ENCODE measurements at regions not wholly inside any gene's neighbourhood (a gene's known extent, or its start where the extent isn't known, plus 50 kb on each side); places are given as distances from the start of the nearest gene placed in this dataset.

- DNase-seq (ENCODE audit: low spot score) = no peak
- H3K36me3 ChIP-seq (replicated peaks in 1 of 2; ENCODE audit: control insufficient read depth in 2 of 2, insufficient read depth in 2 of 2, low read length in 2 of 2) = no peaks in the 10 kb centered on the region
- H3K9me3 ChIP-seq (replicated peaks in 1 of 2; ENCODE audit: control insufficient read depth in 2 of 2, insufficient read depth in 1 of 2, low read depth in 1 of 2, low read length in 2 of 2) = no peaks in the 10 kb centered on the region
- H2BK5ac ChIP-seq (ENCODE audit: low read length) = no peak overlapping the region
- H2BK12ac ChIP-seq (ENCODE audit: low read length) = no peak overlapping the region
- H3K23ac ChIP-seq (ENCODE audit: low read depth, low read length, poor library complexity) = no peak overlapping the region
- no peak overlapping the region for H3K4ac ChIP-seq (ENCODE audit: low read length)
- peak overlapping the region; percentile 81 for H2AK5ac ChIP-seq (ENCODE audit: low read depth, low read length)
- no peak overlapping the region for H2BK120ac ChIP-seq (ENCODE audit: low read depth, low read length)
- no peaks in the 10 kb centered on the region for H3K79me1 ChIP-seq (ENCODE audit: low read depth, low read length)
- H2AFZ ChIP-seq (ENCODE audit: low read length) = no peak overlapping the region
- no CpG with 5 or more reads among the region's 24 CpGs for WGBS, 2 donors (ENCODE audit: extremely low coverage in 2 of 2, insufficient read length in 2 of 2, insufficient replicate concordance in 1 of 2)
- peak overlapping the region; percentile 18 for H3K18ac ChIP-seq (ENCODE audit: low read length)
- H3K27me3 ChIP-seq (ENCODE audit: control insufficient read depth in 3 of 3, insufficient read depth in 3 of 3, low read depth in 1 of 3, low read length in 3 of 3) = no peaks in the 10 kb centered on the region
- H3K4me2 ChIP-seq (ENCODE audit: insufficient read depth, low read length, poor library complexity, severe bottlenecking) = no peak overlapping the region
- no peak overlapping the region for H3K27ac ChIP-seq (replicated peaks; ENCODE audit: low read length)
- H3K4me3 ChIP-seq (ENCODE audit: low read length in 2 of 2) = no peak overlapping the region
- H2BK15ac ChIP-seq (ENCODE audit: low read length) = no peak overlapping the region
- no peak overlapping the region for H4K91ac ChIP-seq (ENCODE audit: low read depth, low read length, poor library complexity)
- H4K8ac ChIP-seq (ENCODE audit: low read depth, low read length) = no peak overlapping the region
- H3K4me1 ChIP-seq (ENCODE audit: control insufficient read depth in 2 of 2, insufficient read depth in 1 of 2, low read depth in 1 of 2, low read length in 2 of 2) = peaks cover 0 to 2% of the 10 kb centered on the region in 2 donors
- H3K14ac ChIP-seq (ENCODE audit: low read length) = no peak overlapping the region
- no peak overlapping the region for H3K9ac ChIP-seq (ENCODE audit: low read depth, low read length, poor library complexity)
Observed at GRCh38 chr4:189313861-189314513, 626.7 kb upstream of the FRG1 start.

- Histone ChIP-seq H4K8ac (ENCODE audit: low read depth, low read length) (no peak overlapping the region), H3K79me1 (ENCODE audit: low read depth, low read length) (no peaks in the 10 kb centered on the region), H3K9ac (ENCODE audit: low read depth, low read length, poor library complexity) (no peak overlapping the region), H2BK12ac (ENCODE audit: low read length) (no peak overlapping the region), H3K4me1 (ENCODE audit: control insufficient read depth in 2 of 2, insufficient read depth in 1 of 2, low read depth in 1 of 2, low read length in 2 of 2) (no peaks in the 10 kb centered on the region), H2BK120ac (ENCODE audit: low read depth, low read length) (no peak overlapping the region), H2AK5ac (ENCODE audit: low read depth, low read length) (no peak overlapping the region), H3K9me3 (replicated peaks in 1 of 2; ENCODE audit: control insufficient read depth in 2 of 2, insufficient read depth in 1 of 2, low read depth in 1 of 2, low read length in 2 of 2) (no peaks in the 10 kb centered on the region), H3K23ac (ENCODE audit: low read depth, low read length, poor library complexity) (no peak overlapping the region), H3K27me3 (ENCODE audit: control insufficient read depth in 3 of 3, insufficient read depth in 3 of 3, low read depth in 1 of 3, low read length in 3 of 3) (no peaks in the 10 kb centered on the region), H3K4me2 (ENCODE audit: insufficient read depth, low read length, poor library complexity, severe bottlenecking) (no peak overlapping the region), H3K18ac (ENCODE audit: low read length) (no peak overlapping the region), H3K27ac (replicated peaks; ENCODE audit: low read length) (no peak overlapping the region), H3K4me3 (ENCODE audit: low read length in 2 of 2) (no peak overlapping the region), H3K4ac (ENCODE audit: low read length) (no peak overlapping the region), H2AFZ (ENCODE audit: low read length) (no peak overlapping the region), H2BK15ac (ENCODE audit: low read length) (no peak overlapping the region), H3K14ac (ENCODE audit: low read length) (no peak overlapping the region), H2BK5ac (ENCODE audit: low read length) (no peak overlapping the region), H4K91ac (ENCODE audit: low read depth, low read length, poor library complexity) (no peak overlapping the region), H3K36me3 (replicated peaks in 1 of 2; ENCODE audit: control insufficient read depth in 2 of 2, insufficient read depth in 2 of 2, low read length in 2 of 2) (no peaks in the 10 kb centered on the region)
- DNase-seq (ENCODE audit: low spot score) = no peak
- no CpG with 5 or more reads among the region's 6 CpGs for WGBS, 2 donors (ENCODE audit: extremely low coverage in 2 of 2, insufficient read length in 2 of 2, insufficient replicate concordance in 1 of 2)
Observed at GRCh38 chr4:189322426-189322825, 618.2 kb upstream of the FRG1 start.

- no peak overlapping the region for H3K14ac ChIP-seq (ENCODE audit: low read length)
- no peak overlapping the region for H3K4me2 ChIP-seq (ENCODE audit: insufficient read depth, low read length, poor library complexity, severe bottlenecking)
- peaks cover 0 to 2% of the 10 kb centered on the region in 2 donors for H3K9me3 ChIP-seq (replicated peaks in 1 of 2; ENCODE audit: control insufficient read depth in 2 of 2, insufficient read depth in 1 of 2, low read depth in 1 of 2, low read length in 2 of 2)
- no peaks in the 10 kb centered on the region for H3K36me3 ChIP-seq (replicated peaks in 1 of 2; ENCODE audit: control insufficient read depth in 2 of 2, insufficient read depth in 2 of 2, low read length in 2 of 2)
- no peaks in the 10 kb centered on the region for H3K79me1 ChIP-seq (ENCODE audit: low read depth, low read length)
- H4K91ac ChIP-seq (ENCODE audit: low read depth, low read length, poor library complexity) = no peak overlapping the region
- H3K4me1 ChIP-seq (ENCODE audit: control insufficient read depth in 2 of 2, insufficient read depth in 1 of 2, low read depth in 1 of 2, low read length in 2 of 2) = no peaks in the 10 kb centered on the region
- no peak overlapping the region for H3K9ac ChIP-seq (ENCODE audit: low read depth, low read length, poor library complexity)
- no peaks in the 10 kb centered on the region for H3K27me3 ChIP-seq (ENCODE audit: control insufficient read depth in 3 of 3, insufficient read depth in 3 of 3, low read depth in 1 of 3, low read length in 3 of 3)
- H2BK120ac ChIP-seq (ENCODE audit: low read depth, low read length) = no peak overlapping the region
- WGBS, 2 donors (ENCODE audit: extremely low coverage in 2 of 2, insufficient read length in 2 of 2, insufficient replicate concordance in 1 of 2) = no CpG with 5 or more reads among the region's 3 CpGs
- no peak overlapping the region for H3K27ac ChIP-seq (replicated peaks; ENCODE audit: low read length)
- no peak overlapping the region for H3K23ac ChIP-seq (ENCODE audit: low read depth, low read length, poor library complexity)
- H2AFZ ChIP-seq (ENCODE audit: low read length) = no peak overlapping the region
- H2BK15ac ChIP-seq (ENCODE audit: low read length) = no peak overlapping the region
- no peak overlapping the region for H3K4me3 ChIP-seq (ENCODE audit: low read length in 2 of 2)
- H2BK12ac ChIP-seq (ENCODE audit: low read length) = no peak overlapping the region
- H4K8ac ChIP-seq (ENCODE audit: low read depth, low read length) = no peak overlapping the region
- no peak overlapping the region for H2BK5ac ChIP-seq (ENCODE audit: low read length)
- H3K4ac ChIP-seq (ENCODE audit: low read length) = no peak overlapping the region
- H2AK5ac ChIP-seq (ENCODE audit: low read depth, low read length) = no peak overlapping the region
- H3K18ac ChIP-seq (ENCODE audit: low read length) = no peak overlapping the region
- no peak for DNase-seq (ENCODE audit: low spot score)
Observed at GRCh38 chr4:189341881-189342280, 598.8 kb upstream of the FRG1 start.

GRCh38 chr4:189355590-189355989 lies 585.1 kb upstream of the FRG1 start:
- no peak overlapping the region for H3K4ac ChIP-seq (ENCODE audit: low read length)

More at GRCh38 chr4:189355590-189355989, 585.1 kb upstream of the FRG1 start:
- WGBS, 2 donors (ENCODE audit: extremely low coverage in 2 of 2, insufficient read length in 2 of 2, insufficient replicate concordance in 1 of 2) = no CpG with 5 or more reads among the region's 33 CpGs
- Histone ChIP-seq H2AK5ac (ENCODE audit: low read depth, low read length) (no peak overlapping the region), H3K36me3 (replicated peaks in 1 of 2; ENCODE audit: control insufficient read depth in 2 of 2, insufficient read depth in 2 of 2, low read length in 2 of 2) (no peaks in the 10 kb centered on the region), H3K79me1 (ENCODE audit: low read depth, low read length) (no peaks in the 10 kb centered on the region), H2BK5ac (ENCODE audit: low read length) (no peak overlapping the region), H4K8ac (ENCODE audit: low read depth, low read length) (no peak overlapping the region), H2BK12ac (ENCODE audit: low read length) (no peak overlapping the region), H3K27me3 (ENCODE audit: control insufficient read depth in 3 of 3, insufficient read depth in 3 of 3, low read depth in 1 of 3, low read length in 3 of 3) (no peaks in the 10 kb centered on the region), H2BK15ac (ENCODE audit: low read length) (no peak overlapping the region), H4K91ac (ENCODE audit: low read depth, low read length, poor library complexity) (no peak overlapping the region), H3K4me1 (ENCODE audit: control insufficient read depth in 2 of 2, insufficient read depth in 1 of 2, low read depth in 1 of 2, low read length in 2 of 2) (no peaks in the 10 kb centered on the region), H3K18ac (ENCODE audit: low read length) (no peak overlapping the region), H3K27ac (replicated peaks; ENCODE audit: low read length) (no peak overlapping the region), H3K9me3 (replicated peaks in 1 of 2; ENCODE audit: control insufficient read depth in 2 of 2, insufficient read depth in 1 of 2, low read depth in 1 of 2, low read length in 2 of 2) (no peaks in the 10 kb centered on the region), H3K14ac (ENCODE audit: low read length) (no peak overlapping the region), H3K23ac (ENCODE audit: low read depth, low read length, poor library complexity) (no peak overlapping the region), H3K4me3 (ENCODE audit: low read length in 2 of 2) (no peak overlapping the region), H2BK120ac (ENCODE audit: low read depth, low read length) (no peak overlapping the region), H3K9ac (ENCODE audit: low read depth, low read length, poor library complexity) (no peak overlapping the region), H3K4me2 (ENCODE audit: insufficient read depth, low read length, poor library complexity, severe bottlenecking) (no peak overlapping the region), H2AFZ (ENCODE audit: low read length) (no peak overlapping the region)
- no peak for DNase-seq (ENCODE audit: low spot score)

Data from neuronal stem cell (in vitro differentiated cells).